Right forelimb (tissue), 1 donor: ENCODE measurements at regions not wholly inside any gene's neighbourhood (a gene's known extent, or its start where the extent isn't known, plus 50 kb on each side); places are given as distances from the start of the nearest gene placed in this dataset.
"Not testable (repeated sequence)": the region's sequence is repeated elsewhere in the genome, so short reads cannot be mapped to it uniquely, and the experiment has no call there.

Experiments used
- DNase-seq: peaks from one replicate; pipeline ENCODE4 v3.0.0-alpha.2; 2018

- peak; percentile 63 for DNase-seq
Observed at GRCh38 chr10:113475381-113475807, 77.5 kb upstream of the HABP2 start.

- no peak for DNase-seq
Observed at GRCh38 chr10:113476191-113476590, 76.7 kb upstream of the HABP2 start.

GRCh38 chr10:113476673-113477072 is 76.2 kb upstream of the HABP2 start:
- no peak for DNase-seq

- no peak for DNase-seq
Observed at GRCh38 chr10:113477451-113477850, 75.4 kb upstream of the HABP2 start.

- no peak for DNase-seq
Observed at GRCh38 chr10:113479346-113480080, 73.3 kb upstream of the HABP2 start.

GRCh38 chr10:113480081-113480360 is 72.8 kb upstream of the HABP2 start:
- DNase-seq = no peak

- no peak for DNase-seq
Observed at GRCh38 chr10:113480851-113481502, 71.9 kb upstream of the HABP2 start.

- no peak for DNase-seq
Observed at GRCh38 chr10:113484487-113484886, 68.4 kb upstream of the HABP2 start.

GRCh38 chr10:113485736-113486135 is 67.1 kb upstream of the HABP2 start:
- no peak for DNase-seq

GRCh38 chr10:113486531-113486930 is 66.3 kb upstream of the HABP2 start:
- no peak for DNase-seq

GRCh38 chr10:113487154-113487553 is 65.7 kb upstream of the HABP2 start:
- no peak for DNase-seq

GRCh38 chr10:113488186-113488585 is 64.7 kb upstream of the HABP2 start:
- no peak for DNase-seq

- DNase-seq = not testable (repeated sequence)
Observed at GRCh38 chr10:113489522-113489921, 63.3 kb upstream of the HABP2 start.

GRCh38 chr10:113491967-113492565 is 60.8 kb upstream of the HABP2 start:
- DNase-seq = no peak

- no peak for DNase-seq
Observed at GRCh38 chr10:113493195-113493594, 59.7 kb upstream of the HABP2 start.

- DNase-seq = no peak
Observed at GRCh38 chr10:113493882-113494301, 59.0 kb upstream of the HABP2 start.

- no peak for DNase-seq
Observed at GRCh38 chr10:113494761-113495160, 58.1 kb upstream of the HABP2 start.

GRCh38 chr10:113495553-113495952 is 57.3 kb upstream of the HABP2 start:
- DNase-seq = peak; percentile 27

- DNase-seq = peak; percentile 80
Observed at GRCh38 chr10:113496111-113497109, 56.4 kb upstream of the HABP2 start.

GRCh38 chr10:113497198-113497597 is 55.7 kb upstream of the HABP2 start:
- DNase-seq = no peak

- DNase-seq = no peak
Observed at GRCh38 chr10:113498997-113499396, 53.9 kb upstream of the HABP2 start.

GRCh38 chr10:113499806-113500205 is 53.0 kb upstream of the HABP2 start:
- no peak for DNase-seq

- DNase-seq = not testable (repeated sequence)
Observed at GRCh38 chr10:113501031-113501430, 51.8 kb upstream of the HABP2 start.
